Activated CD4-positive, alpha-beta T cell treated with anti-CD3 and anti-CD28 coated beads, Interleukin-2, Interleukin-4, amounts not matched to agents 100 ng/mL and 50 ng/mL, durations not matched to agents 16 hours and 8 hours (primary cell): ENCODE measurements at regions not wholly inside any gene's neighbourhood (a gene's known extent, or its start where the extent isn't known, plus 50 kb on each side); places are given as distances from the start of the nearest gene placed in this dataset.
"Not testable (repeated sequence)": the region's sequence is repeated elsewhere in the genome, so short reads cannot be mapped to it uniquely, and the experiment has no call there.

Experiments used
- DNase-seq: peaks from one replicate; pipeline ENCODE4 v3.0.0-alpha.2; 2020; ENCODE audit warnings: low spot score

- DNase-seq: no peak
These were observed 76.1 kb upstream of the PDSS1 start for GRCh38 chr10:26621243-26621888.

- DNase-seq: peak; percentile 40
These were observed 75.4 kb upstream of the PDSS1 start for GRCh38 chr10:26621889-26622711.

DNA sequence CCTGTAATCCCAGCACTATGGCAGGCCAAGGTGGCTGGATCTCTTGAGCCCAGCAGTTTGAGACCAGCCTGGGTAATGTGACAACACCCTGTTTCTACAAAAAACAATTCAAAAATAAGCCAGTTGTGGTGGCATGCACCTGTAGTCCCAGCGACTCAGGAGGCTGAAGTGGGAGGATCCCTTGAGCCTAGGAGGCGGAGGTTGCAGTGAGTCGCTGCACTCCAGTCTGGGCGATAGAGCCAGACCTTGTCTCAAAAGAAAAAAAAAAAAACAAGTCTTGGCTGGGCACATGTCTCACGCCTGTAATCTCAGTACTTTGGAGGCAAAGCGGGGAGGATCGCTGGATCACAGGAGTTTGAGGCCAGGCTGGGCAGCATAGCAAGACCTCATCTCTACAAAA, 74.6 kb upstream of the PDSS1 start:
- DNase-seq: no peak

GRCh38 chr10:26624006-26624405, 73.5 kb upstream of the PDSS1 start:
- DNase-seq: no peak

DNA sequence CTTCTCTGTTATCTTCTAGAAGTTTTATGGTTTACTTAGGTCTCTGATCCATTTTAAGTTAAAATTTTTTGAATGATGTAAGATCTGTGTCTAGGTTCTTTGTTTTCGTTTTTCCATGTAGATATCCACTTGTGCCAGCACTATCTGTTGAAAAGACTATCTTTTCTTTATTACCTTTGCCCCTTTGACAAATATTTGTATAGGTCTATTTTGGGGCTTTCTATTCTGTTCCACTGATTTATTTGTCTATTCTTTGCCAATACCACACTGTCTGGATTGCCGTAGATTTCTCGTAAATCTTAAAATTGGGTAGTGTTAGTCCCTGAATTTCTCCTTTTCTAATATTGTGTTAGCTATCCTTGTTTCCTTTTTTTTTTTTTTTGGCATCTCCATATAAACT, 71.4 kb upstream of the PDSS1 start:
- no peak for DNase-seq

GRCh38 chr10:26627324-26627723, 70.2 kb upstream of the PDSS1 start:
- no peak for DNase-seq

- DNase-seq: no peak
These were observed 69.1 kb upstream of the PDSS1 start for GRCh38 chr10:26628395-26628794.

DNA sequence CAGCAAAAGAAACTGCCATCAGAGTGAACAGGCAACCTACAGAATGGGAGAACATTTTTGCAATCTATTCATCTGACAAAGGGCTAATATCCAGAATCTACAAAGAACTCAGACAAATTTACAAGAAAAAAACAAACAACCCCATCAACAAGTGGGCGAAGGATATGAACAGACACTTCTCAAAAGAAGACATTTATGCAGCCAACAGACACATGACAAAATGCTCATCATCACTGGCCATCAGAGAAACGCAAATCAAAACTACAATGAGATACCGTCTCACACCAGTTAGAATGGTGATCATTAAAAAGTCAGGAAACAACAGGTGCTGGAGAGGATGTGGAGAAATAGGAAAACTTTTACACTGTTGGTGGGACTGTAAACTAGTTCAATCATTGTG, 65.3 kb upstream of the PDSS1 start:
- DNase-seq: not testable (repeated sequence)

DNA sequence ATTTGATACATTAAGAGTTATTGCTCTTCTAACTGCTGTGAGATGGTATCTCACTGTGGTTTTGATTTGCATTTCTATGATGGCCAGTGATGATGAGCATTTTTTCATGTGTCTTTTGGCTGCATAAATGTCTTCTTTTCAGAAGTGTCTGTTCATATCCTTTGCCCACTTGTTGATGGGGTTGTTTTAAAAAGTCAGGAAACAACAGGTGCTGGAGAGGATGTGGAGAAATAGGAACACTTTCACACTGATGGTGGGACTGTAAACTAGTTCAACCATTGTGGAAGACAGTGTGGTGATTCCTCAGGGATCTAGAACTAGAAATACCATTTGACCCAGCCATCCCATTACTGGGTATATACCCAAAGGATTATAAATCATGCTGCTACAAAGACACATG, 63.4 kb upstream of the PDSS1 start:
- DNase-seq: not testable (repeated sequence)

DNA sequence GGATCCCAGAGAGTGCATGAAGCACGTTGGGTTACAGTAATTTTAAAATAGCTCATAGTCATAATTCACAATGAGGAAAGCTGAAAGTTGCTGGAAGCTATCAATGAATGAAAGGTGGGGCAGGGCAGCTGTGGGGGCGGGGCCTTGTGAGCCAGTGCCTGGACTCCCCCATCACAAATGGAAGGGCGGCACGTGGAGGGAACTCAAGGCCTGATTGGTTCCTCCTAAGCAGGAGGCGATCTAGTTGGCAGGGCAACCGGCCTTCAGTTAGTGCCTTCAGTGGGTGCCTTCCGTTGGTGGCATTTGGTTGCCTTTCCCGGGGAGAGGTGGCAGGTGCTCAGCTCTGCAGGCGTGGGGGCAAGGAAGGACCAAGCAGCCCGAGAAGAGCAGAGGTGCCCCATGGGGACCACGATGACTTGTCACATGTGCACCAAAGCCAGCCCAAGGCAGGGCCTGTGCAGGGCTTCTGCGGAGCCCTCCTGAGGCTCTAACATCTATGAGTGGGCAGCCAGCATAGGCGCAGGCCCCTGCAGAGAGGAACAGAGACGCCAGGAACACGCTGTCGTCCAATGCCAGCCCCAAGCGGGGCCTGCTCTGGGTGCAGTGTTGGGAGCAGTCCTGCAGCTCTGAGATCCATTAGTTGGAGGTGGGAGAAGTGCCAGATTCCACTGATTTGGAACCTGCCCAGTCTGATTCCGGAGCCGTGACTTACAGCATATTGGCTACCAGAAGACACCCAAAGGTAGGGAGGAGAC, 59.8 kb upstream of the PDSS1 start:
- DNase-seq: no peak

DNA sequence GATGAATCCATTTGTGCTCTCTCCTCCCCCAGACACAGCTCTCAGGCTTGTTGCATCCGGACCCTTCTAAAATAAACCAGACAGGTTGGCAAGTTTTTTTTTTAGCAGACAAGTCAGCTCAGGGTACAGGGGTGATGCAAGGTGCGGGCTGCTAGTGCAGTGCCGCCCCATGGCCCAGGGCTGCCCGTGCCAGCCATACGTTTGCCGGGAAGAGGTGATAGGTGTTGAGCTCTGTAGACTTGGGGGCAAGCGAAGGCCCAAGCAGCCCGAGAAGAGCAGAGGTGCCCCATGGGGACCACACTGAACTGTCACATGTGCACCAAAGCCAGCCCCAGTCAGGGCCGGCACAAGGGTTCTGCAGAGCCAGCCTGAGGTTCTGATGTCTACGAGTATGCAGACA, 57.1 kb upstream of the PDSS1 start:
- no peak for DNase-seq

GRCh38 chr10:26642896-26643653, 54.4 kb upstream of the PDSS1 start:
- DNase-seq: no peak

DNA sequence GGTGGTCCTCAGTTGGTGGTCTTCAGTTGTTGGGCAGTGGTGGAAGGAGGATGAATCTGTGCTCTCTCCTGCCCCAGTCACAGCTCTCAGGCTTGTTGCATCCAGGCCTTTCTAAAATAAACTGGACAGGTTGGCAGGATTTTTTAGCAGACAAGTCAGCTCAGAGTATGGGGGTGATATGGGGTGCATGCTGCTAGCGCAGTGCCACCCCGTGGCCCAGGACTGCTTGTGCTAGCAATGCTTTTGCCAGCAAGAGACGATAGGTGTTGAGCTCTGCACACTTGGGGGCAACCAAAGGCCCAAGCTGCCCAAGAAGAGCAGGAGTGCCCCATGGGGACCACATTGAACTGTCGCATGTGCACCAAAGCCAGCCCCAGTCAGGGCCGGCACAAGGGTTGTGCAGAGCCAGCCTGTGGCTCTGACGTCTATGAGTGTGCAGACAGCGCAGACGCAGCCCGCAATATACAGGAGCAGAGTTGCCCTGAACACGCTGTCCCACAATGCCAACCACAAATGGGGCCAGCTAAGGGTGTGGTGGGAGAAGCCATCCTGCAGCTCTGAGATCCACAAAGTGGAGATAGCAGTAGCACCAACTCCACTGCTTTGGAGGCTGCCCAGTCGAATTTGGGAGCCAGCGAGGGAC, 49.8 kb upstream of the PDSS1 start:
- DNase-seq: no peak
